Muscle of leg (tissue), 3 donors: ENCODE measurements at regions not wholly inside any gene's neighbourhood (a gene's known extent, or its start where the extent isn't known, plus 50 kb on each side); places are given as distances from the start of the nearest gene placed in this dataset.
"Not testable (repeated sequence)": the region's sequence is repeated elsewhere in the genome, so short reads cannot be mapped to it uniquely, and the experiment has no call there.

Experiments
- DNase-seq: peaks from one replicate; pipeline ENCODE4 v3.0.0; 2013
- H3K27ac ChIP-seq: one replicate; pipeline ENCODE4 v1.5.1; 2013; ENCODE audit warnings: mild to moderate bottlenecking, low read length, control low read depth
- H3K27me3 ChIP-seq: one replicate; pipeline ENCODE4 v1.6.1; 2013; ENCODE audit warnings: low read length; ENCODE audit not compliant: control insufficient read depth, insufficient read depth
- H3K36me3 ChIP-seq: one replicate; pipeline ENCODE4 v1.6.1; 2013; ENCODE audit warnings: low read length; ENCODE audit not compliant: control insufficient read depth, insufficient read depth
- H3K4me1 ChIP-seq: one replicate; pipeline ENCODE4 v1.6.1; 2013; ENCODE audit warnings: low read length; ENCODE audit not compliant: control insufficient read depth, insufficient read depth
- H3K4me3 ChIP-seq: one replicate; pipeline ENCODE4 v1.5.1; 2013; ENCODE audit warnings: low read length, control low read depth
- H3K9me3 ChIP-seq: replicated peaks from 2 replicates; pipeline ENCODE4 v1.6.1; 2013; ENCODE audit warnings: low read depth, low read length; ENCODE audit not compliant: control insufficient read depth
- WGBS: methylation state at CpG from one replicate; pipeline ENCODE4 v1.1.5; 2013; ENCODE audit warnings: missing lambda C conversion rate; ENCODE audit not compliant: insufficient coverage; 5-methylcytosine and 5-hydroxymethylcytosine counted together

DNA sequence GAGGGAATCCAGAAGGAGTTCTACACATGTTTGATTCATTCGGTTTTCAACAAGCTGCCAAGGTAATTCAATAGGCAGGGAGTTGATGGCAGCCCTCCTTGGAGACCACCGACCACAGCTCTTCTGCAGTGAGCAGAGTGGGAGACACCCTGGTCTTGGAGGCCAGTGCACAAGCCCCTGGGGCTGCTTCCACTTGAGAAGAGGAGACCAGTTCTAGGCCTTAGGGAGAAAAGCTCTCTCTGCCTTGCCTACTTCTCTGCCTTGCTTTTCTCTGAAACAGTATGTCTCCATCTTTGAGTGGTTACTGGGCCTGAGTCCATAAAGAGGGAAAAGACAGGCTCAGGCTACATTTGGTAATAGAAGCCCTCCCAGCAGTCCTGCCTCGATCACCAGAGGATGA is 671.9 kb downstream of the UQCRFS1 start:
- no peak for DNase-seq
- Histone ChIP-seq H3K9me3 (peaks cover 3% of the 10 kb centered on the region), H3K27me3 (no peaks in the 10 kb centered on the region), H3K27ac (no peak overlapping the region), H3K4me1 (no peaks in the 10 kb centered on the region), H3K36me3 (no peaks in the 10 kb centered on the region), H3K4me3 (no peak overlapping the region)
- 88% methylated on average over 1 of the region's 3 CpGs for WGBS

DNA sequence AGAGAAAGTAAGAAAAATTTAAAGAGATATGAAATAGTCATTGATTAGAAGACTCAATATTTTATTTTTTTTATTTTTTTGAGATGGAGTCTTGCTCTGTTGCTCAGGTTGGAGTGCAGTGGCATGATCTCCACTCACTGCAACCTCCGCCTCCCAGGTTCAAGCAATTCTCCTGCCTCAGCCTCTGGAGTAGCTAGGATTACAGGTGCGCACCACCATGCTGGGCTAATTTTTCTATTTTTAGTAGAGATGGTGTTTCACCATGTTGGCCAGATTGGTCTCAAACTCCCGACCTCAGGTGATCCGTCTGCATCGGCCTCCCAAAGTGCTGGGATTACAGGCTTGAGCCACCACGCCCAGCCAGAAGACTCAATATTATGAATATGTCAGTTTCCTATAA is 672.6 kb downstream of the UQCRFS1 start:
- H3K4me3 ChIP-seq, H3K9me3 ChIP-seq, H3K27ac ChIP-seq, H3K27me3 ChIP-seq, H3K36me3 ChIP-seq, H3K4me1 ChIP-seq, DNase-seq: not testable (repeated sequence)
- no CpG with 5 or more reads among the region's 6 CpGs for WGBS

- DNase-seq, result no peak
- no peak overlapping the region for H3K27ac ChIP-seq
- peaks cover 3% of the 10 kb centered on the region for H3K9me3 ChIP-seq
- no peaks in the 10 kb centered on the region for H3K27me3 ChIP-seq
- H3K36me3 ChIP-seq, result no peaks in the 10 kb centered on the region
- no peak overlapping the region for H3K4me3 ChIP-seq
- H3K4me1 ChIP-seq, result no peaks in the 10 kb centered on the region
These were observed 673.2 kb downstream of the UQCRFS1 start for GRCh38 chr19:28539759-28540158.

DNA sequence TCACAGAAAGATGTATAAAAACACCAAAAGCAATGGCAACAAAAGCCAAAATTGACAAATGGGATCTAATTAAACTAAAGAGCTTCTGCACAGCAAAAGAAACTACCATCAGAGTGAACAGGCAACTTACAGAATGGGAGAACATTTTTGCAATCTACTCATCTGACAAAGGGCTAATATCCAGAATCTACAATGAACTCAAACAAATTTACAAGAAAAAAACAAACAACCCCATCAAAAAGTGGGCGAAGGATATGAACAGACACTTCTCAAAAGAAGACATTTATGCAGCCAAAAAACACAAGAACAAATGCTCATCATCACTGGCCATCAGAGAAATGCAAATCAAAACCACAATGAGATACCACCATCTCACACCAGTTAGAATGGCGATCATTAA is 674.4 kb downstream of the UQCRFS1 start:
- DNase-seq, H3K27me3 ChIP-seq, H3K4me3 ChIP-seq, H3K9me3 ChIP-seq, H3K36me3 ChIP-seq, H3K4me1 ChIP-seq, H3K27ac ChIP-seq: not testable (repeated sequence)
- WGBS, result no CpG with 5 or more reads among the region's 2 CpGs

DNA sequence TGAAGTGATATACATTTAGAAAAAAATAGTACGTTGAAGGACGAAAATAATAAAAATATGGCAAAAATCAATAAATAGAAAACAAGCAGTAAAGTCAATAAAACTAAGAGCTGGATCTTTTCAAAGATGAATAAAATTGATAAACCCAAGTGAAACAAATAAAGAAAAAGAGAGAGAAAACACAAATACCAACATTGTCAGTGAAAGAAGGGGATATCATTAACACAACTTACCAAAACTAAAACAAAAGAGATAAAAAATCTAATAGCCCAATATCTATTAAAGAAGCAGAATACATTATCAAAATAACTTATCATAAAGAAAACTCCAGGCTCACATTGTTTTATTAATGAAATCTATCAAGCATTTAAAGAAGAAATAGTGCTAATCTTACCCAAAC is 675.1 kb downstream of the UQCRFS1 start:
- Histone ChIP-seq H3K27ac (no peak overlapping the region), H3K27me3 (no peaks in the 10 kb centered on the region), H3K4me1 (no peaks in the 10 kb centered on the region), H3K9me3 (peaks cover 3% of the 10 kb centered on the region), H3K36me3 (no peaks in the 10 kb centered on the region), H3K4me3 (no peak overlapping the region)
- no CpG with 5 or more reads among the region's 2 CpGs for WGBS
- no peak for DNase-seq

DNA sequence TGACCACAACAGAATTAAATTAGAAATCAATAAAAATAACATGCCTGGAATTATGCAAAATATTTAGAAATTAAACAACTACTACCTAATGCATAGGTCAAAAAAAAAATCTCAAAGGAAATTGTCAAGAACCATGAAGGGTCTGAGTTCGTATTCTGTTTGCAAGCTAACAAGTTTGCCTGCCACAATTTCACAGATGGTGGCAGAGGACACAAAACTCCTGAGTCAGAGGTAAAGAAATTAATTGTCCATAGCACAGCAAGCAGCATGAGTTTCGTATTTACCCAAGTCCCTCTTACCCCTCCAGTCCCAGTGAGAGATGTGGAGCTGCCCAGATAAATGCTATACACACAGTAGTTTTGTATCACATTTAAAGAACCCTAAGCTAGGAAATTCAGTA is 675.9 kb downstream of the UQCRFS1 start:
- Histone ChIP-seq H3K36me3 (no peaks in the 10 kb centered on the region), H3K27ac (no peak overlapping the region), H3K4me3 (no peak overlapping the region), H3K27me3 (no peaks in the 10 kb centered on the region), H3K9me3 (peaks cover 3% of the 10 kb centered on the region), H3K4me1 (no peaks in the 10 kb centered on the region)
- WGBS, result no CpG with 5 or more reads among the region's 2 CpGs
- no peak for DNase-seq

GRCh38 chr19:28535352-28535775 is 677.6 kb downstream of the UQCRFS1 start:
- Histone ChIP-seq H3K27me3 (no peaks in the 10 kb centered on the region), H3K4me1 (no peaks in the 10 kb centered on the region), H3K27ac (no peak overlapping the region), H3K36me3 (no peaks in the 10 kb centered on the region), H3K4me3 (no peak overlapping the region), H3K9me3 (peaks cover 3% of the 10 kb centered on the region)
- no peak for DNase-seq
- WGBS, result 75% methylated on average over 1 of the region's 1 CpG

DNA sequence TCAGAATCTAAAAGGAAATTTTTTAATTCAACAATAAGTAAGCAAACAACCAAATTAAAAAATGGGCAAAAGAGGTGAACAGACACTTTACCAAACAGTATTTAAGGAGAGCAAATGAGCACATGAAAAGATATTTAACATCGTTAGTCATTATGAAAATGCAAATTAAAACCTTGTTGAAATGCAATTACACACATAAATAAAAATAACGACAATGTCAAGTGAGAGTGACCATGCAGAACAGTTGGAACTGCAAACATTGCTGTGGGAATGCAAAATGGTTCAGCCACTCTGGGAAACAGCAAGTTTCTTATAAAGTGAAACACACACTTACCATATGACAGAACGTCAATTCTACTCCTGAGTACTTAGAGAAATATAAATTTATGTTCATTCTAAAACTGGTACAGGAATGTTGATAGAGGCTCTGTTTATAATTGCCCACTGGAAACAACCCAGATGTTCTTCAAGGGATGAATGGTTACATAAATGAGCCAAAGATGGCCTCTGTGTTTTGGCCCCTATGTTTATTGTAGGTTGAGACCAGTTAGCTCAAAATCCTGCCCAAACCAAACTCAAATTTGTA is 678.1 kb downstream of the UQCRFS1 start:
- Histone ChIP-seq H3K27ac (no peak overlapping the region), H3K4me1 (no peaks in the 10 kb centered on the region), H3K27me3 (no peaks in the 10 kb centered on the region), H3K36me3 (no peaks in the 10 kb centered on the region), H3K4me3 (no peak overlapping the region), H3K9me3 (peaks cover 3% of the 10 kb centered on the region)
- no CpG with 5 or more reads among the region's 3 CpGs for WGBS
- DNase-seq, result no peak

DNA sequence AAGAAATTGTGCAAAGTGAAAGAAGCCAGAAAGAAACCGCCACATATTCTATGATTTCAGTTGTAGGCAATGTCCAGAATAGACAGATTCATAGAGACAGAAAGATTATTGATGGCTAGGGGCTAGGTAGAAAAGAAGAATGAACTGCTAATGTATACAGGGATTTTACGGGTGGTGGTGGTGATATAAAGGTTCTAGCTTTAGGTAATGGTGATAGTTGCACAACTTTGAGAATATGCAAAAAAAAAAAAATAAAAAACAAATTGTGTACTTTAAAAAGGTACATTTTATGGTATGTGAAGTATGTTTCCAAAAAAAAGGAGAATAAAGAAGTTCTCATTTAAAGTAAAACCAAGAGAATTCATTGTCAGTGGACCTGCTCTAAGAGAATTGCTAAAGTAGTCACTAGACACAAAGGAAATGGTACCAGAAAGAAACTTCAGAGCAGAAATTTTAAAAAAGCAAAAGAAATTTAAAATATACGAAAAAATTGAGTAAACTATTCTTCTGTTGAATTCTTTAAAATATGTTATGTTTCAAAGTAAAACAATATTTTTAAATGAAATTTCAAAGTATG is 680.1 kb downstream of the UQCRFS1 start:
- no peak for DNase-seq
- no peaks in the 10 kb centered on the region for H3K4me1 ChIP-seq
- peaks cover 3% of the 10 kb centered on the region for H3K9me3 ChIP-seq
- no peaks in the 10 kb centered on the region for H3K27me3 ChIP-seq
- H3K36me3 ChIP-seq, result no peaks in the 10 kb centered on the region
- no peak overlapping the region for H3K4me3 ChIP-seq
- no peak overlapping the region for H3K27ac ChIP-seq
- no CpG with 5 or more reads among the region's 3 CpGs for WGBS

GRCh38 chr19:28531979-28532378 is 681.0 kb downstream of the UQCRFS1 start:
- H3K4me3 ChIP-seq, result no peak overlapping the region
- H3K36me3 ChIP-seq, result no peaks in the 10 kb centered on the region
- no peaks in the 10 kb centered on the region for H3K4me1 ChIP-seq
- H3K27me3 ChIP-seq, result no peaks in the 10 kb centered on the region
- no CpG with 5 or more reads among the region's 1 CpG for WGBS
- H3K9me3 ChIP-seq, result no peaks in the 10 kb centered on the region
- no peak overlapping the region for H3K27ac ChIP-seq
- no peak for DNase-seq
